NOMO-1 treated with dmso at 0.1 percent for 144 hours (cell line): ENCODE measurements at regions not wholly inside any gene's neighbourhood (a gene's known extent, or its start where the extent isn't known, plus 50 kb on each side); places are given as distances from the start of the nearest gene placed in this dataset.
"Not testable (repeated sequence)": the region's sequence is repeated elsewhere in the genome, so short reads cannot be mapped to it uniquely, and the experiment has no call there.

ENCODE experiments used
- DNase-seq: peaks from one replicate; lab custom pipeline; 2025; ENCODE audit not compliant: unreplicated experiment; lab: John Stamatoyannopoulos, UW

DNA sequence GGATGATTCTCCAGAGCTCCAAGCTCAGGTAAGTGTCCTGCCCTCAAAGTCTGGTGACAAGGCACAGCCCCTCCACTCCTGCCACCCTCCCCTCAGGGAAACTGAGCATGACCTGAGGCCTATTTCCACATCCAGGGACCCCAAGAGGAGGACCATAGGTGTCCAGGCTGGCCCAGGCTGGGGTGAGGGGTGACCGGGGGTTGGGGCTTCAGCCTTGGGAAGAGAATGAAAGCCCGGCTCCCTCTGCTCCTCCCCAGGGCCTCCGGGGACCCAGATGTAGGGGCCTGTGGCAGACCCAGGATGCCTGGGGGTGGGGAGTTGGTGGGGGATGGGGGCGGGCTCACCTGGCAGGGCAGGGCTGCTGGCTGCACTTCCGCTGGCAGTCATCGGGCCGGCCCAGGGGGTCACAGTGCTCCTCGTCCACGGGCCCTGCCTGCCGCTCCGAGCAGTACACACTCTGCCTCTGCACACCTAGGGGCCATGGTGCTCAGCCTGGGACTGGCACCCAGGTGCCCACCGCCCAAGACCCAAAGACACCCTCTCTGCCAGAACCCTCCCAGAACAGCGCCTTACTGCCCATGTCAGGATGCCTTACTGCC is 116.5 kb upstream of the AKAP13 start:
- not testable (repeated sequence) for DNase-seq

DNA sequence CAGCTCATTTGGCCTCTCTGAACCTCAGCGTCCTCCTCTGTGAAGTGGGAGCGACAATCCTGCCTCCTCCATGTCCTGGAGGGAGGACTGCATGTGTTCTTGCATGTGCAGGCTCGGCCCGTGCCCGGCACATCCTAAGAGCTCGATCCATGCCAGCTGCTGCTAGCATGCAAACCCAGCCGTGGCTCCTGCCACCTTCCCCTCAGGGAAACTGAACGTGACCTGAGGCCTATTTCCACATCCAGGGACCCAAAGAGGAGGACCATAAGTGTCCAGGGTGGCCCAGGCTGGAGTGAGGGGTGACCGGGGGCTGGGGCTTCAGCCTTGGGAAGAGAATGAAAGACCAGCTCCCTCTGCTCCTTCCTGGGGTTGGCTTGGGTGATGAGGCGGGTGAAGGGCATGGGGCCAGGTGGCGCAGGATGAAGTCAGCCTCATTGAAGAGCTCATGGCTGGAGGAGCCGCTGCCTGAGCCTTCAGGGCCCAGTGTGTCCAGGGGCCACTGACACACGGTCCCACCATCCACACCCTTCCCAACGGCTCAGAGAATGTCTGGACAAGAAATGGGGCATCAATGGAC is 115.7 kb upstream of the AKAP13 start:
- not testable (repeated sequence) for DNase-seq

- not testable (repeated sequence) for DNase-seq
These were observed 113.1 kb upstream of the AKAP13 start for GRCh38 chr15:85267158-85267857.

DNA sequence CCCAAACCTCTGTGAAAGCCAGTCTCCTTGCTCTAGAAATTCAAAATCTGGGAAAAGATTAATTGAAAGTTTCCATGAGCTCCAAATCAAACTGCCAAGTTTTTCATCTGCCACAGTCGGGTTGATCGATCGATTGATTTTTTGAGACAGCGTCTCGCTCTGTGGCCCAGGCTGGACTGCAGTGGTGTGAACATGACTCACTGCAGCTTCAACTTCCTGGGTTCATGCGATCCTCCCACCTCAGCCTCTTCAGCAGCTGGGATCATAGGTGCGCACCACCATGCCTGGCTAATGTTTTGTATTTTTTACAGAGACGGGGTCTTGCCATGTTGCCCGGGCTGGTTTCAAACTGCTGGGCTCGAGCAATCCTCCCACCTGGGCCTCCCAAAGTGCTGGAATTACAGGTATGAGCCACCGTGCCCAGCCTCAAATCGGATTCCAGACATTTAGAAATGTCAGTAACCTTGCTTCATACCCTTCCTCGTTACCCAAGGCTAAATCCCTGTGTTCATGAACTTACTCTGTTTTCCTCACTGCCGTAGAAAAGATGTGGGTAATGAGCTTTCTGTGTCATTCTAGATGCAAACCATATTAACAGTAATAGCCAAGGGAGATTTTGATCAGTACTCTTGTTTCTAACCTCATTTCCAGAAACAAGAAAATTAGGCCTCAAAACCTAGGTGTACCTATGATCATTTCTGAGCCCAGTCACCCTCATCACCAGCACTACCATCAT is 105.9 kb upstream of the AKAP13 start:
- no peak for DNase-seq

DNA sequence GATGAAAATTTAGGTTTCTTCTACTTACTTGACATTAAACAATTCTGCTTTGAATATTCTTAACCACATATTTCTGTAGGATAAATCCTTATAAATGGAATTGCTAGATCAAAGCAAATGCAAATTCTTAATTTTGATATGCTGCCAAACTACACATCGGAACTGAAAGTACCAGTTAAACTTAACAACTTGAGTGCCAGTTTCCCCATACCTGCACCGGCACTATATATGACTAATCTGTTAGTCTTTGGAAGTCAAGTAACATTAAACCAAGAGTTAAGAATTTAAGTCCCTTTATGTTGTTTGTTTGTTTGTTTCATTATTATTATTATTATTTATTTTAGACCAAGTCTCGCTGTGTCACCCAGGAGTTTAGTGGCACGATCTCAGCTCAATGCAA is 103.9 kb upstream of the AKAP13 start:
- DNase-seq, result no peak

DNA sequence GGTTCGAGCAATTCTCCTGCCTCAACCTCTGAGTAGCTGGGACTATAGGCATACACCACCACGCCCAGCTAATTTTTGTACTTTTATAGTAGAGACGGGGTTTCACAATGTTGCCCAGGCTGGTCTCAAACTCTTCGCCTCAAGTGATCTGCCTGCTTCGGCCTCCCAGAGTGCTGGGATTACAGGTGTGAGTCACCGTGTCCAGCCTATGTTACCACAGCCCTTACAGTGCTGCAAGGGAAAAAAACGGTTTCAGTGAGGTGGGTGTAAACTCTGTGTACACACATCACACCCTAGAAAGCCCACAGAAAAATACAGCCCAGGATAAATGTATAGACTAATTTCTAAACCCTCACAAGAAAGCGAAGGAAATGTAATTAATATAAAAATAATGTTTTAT is 103.5 kb upstream of the AKAP13 start:
- no peak for DNase-seq

DNA sequence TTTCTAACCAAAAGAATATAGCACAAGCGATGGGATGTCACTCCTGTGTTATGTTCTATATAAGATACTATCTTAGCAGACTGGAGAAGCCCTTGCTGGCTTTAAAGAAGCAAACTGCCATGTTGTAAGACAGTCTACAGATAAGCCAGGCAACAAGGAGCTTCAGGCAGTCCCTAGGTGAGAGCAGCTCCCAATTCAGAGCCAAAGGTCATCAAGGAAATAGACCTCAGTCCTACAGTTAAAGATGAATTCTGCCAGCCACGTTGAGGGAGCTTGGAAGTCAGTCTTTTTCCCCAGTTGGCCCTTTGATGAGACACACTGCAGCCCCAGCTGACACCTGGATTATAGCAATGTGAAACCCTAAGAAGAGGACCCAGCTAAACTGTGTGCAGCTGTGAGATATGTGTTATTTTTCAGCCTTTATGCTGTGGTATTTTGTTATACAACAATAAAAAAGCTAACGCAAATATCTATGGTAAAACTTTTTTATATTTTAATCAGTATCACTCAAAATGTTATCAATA is 102.5 kb upstream of the AKAP13 start:
- no peak for DNase-seq

DNA sequence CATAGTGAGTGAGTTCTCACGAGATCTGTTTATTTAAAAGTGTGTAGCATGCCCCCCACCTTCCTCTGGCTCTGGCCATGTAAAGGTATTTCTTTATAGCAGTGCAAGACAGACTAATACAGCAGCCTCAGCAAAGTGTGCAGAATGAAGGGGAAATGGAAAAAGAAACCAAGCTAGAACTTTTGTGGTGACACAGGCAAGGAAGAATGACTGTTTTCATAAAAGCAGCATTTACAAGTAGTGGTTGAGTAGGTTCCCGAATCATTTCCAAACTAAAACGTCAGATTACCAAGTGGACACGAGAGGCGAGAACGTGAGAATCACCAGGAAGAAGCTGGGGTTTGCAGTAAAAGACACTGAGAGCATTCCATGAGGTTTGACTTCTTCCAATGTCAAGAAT is 100.2 kb upstream of the AKAP13 start:
- no peak for DNase-seq

GRCh38 chr15:85281293-85281882 is 99.0 kb upstream of the AKAP13 start:
- DNase-seq, result no peak

- DNase-seq, result no peak
These were observed 97.8 kb upstream of the AKAP13 start for GRCh38 chr15:85282504-85283115.

- DNase-seq, result not testable (repeated sequence)
These were observed 96.6 kb upstream of the AKAP13 start for GRCh38 chr15:85283815-85284214.

GRCh38 chr15:85284497-85284896 is 95.9 kb upstream of the AKAP13 start:
- DNase-seq, result no peak

GRCh38 chr15:85289677-85290365 is 90.6 kb upstream of the AKAP13 start:
- DNase-seq, result no peak

- not testable (repeated sequence) for DNase-seq
These were observed 87.8 kb upstream of the AKAP13 start for GRCh38 chr15:85292583-85292982.

DNA sequence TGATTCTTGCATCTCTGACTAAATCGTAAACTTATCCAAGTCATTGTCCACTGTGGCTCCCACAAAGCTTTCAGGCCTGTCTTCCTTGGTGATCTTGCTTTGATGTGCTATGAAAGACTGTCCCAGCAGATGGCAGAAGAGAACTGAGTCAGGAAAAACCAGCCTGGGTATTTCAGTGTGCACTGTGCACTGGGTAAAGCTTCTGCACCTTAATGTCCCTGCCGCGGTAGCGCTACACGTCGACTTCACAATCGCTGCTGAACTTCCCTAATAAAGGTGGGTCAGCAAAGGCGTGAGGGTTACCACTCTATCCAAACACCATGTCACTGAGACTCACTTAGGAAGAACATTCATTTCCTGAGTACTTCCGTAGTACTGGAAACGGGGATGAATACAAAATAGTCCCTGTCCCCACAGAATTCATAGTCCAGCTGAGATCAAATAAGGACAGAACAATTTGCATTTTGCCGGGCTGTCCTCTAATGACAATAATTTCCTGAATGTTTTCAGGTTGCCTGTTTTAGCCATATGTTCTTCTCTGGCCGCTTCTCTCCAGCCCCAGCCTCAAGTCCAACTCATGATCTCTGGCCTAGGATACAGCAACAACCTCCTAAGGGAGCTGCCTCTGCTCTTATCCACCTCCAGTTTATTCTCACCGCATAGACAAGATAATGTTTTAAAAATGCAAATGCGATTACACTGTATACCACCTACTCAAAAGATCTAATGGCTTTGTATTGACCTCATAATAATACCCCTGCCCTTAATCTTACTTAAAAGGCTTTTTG is 83.6 kb upstream of the AKAP13 start:
- DNase-seq, result peak; percentile 65

- DNase-seq, result no peak
These were observed 82.9 kb upstream of the AKAP13 start for GRCh38 chr15:85297537-85297936.

- DNase-seq, result no peak
These were observed 82.0 kb upstream of the AKAP13 start for GRCh38 chr15:85298366-85298765.

GRCh38 chr15:85298941-85299340 is 81.5 kb upstream of the AKAP13 start:
- no peak for DNase-seq

- no peak for DNase-seq
These were observed 78.1 kb upstream of the AKAP13 start for GRCh38 chr15:85302271-85302670.
